HG03025 (cell line): ENCODE measurements at regions not wholly inside any gene's neighbourhood (a gene's known extent, or its start where the extent isn't known, plus 50 kb on each side); places are given as distances from the start of the nearest gene placed in this dataset.
"Not testable (repeated sequence)": the region's sequence is repeated elsewhere in the genome, so short reads cannot be mapped to it uniquely, and the experiment has no call there.

Source experiments
- ATAC-seq: cut with Tn5 transposase; IDR thresholded peaks from one replicate; pipeline ENCODE4 v1.9.1; 2021; ENCODE audit warnings: mild to moderate bottlenecking, moderate library complexity; ENCODE audit not compliant: unreplicated experiment, low FRiP score

DNA sequence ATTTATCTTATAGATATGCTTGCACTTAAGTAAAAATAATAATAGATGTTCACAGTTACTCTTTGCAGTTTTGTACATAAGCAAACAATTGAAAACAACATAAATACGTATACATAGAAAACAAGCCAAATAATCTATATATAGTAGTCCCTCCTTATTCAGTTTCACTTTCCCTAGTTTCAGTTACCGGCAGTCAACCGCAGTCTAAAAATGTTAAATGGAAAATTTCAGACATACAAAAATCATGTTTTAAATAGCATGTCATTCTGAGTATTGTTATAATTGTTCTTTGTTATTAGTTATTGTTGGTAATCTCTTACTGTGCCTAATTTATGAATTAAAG, 262.0 kb downstream of the CGGBP1 start:
- ATAC-seq = no peak

GRCh38 chr3:87796137-87796842, 262.5 kb downstream of the CGGBP1 start:
- no peak for ATAC-seq

DNA sequence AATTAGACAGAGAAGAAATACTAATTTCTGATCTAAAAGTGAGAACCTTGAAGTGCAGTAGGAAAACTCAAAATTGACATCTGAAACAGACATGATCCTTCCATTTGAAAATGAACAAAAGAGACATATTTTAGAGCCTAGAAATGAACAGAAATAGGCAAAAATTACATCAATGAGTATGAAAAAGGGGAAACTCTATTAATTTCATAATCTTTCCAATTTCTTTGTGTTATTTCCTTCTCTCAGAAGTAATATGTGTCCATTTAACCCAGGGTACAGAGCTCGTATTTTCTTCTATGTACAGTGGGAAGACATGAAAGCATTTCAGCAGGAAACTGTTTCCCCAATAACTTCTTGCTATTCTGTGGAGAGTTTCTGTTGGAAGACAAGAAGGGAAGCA, 263.1 kb downstream of the CGGBP1 start:
- no peak for ATAC-seq

DNA sequence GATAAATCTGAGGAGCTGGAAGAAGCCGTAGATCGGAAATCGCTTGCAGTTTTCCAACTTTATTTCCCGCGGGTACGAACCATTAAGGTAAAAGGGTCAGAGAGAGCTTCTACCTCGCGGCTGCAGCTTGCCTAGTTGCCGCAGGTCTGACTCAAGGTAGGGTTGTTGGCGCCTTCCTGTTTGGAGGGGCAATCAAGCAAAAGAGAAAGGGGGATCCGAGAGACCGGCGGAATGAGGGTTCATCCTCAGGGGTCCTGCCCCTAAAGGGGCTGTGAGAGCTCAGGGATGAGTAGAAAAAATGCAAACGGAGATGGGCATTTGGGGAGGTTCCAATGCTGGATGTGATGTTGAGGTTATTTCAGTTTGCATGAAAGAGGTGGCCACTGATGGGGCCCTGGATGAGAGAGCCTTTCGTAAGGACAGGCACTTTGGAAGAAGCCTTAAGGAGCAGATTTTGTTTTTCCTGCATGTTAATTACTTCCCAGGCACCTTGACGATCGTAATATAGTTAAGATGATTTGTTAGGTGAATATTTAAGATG, 265.4 kb downstream of the CGGBP1 start:
- ATAC-seq = no peak

- no peak for ATAC-seq
These were observed 266.1 kb downstream of the CGGBP1 start, which contains the start of gene HTR1F for GRCh38 chr3:87792534-87793336. Gene HTR1F, plus strand, starts transcription at chr3:87792706.

GRCh38 chr3:87792198-87792533, 266.6 kb downstream of the CGGBP1 start:
- ATAC-seq = no peak

DNA sequence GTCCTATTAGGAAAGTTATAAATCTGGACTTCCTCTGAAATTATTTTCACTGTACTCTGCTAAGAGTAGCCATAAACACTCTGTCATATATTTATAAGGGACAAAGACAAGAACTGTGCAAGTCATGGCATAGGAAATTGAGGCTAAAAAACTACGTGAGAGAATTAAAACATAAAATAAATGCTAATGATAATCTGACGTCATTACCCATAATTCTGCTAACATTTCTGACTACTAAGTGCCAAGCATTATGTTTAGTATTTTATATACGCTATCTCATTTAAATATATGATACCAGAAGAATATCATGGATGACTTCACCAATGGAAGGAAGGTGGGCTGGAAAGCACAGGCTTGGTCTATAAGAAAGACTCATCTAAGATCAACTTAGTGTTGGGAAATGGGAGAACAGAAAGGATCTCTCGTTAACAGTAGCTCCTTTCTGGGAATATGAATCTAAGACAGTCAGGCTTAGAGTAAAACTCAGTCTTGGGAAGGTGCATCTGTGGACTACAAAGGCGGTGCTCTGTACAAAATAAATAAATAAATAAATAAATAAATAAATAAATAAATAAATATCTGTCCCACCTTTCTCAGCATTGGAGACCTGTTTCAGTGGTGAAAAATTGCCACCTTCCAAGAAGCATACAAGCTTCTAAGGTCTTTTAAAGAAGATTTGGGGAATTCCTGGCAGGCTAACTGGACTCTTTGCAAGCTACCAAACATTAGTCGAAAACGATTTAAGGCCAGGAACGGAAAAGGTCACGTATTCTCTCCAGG, 267.4 kb downstream of the CGGBP1 start:
- ATAC-seq = no peak

- not testable (repeated sequence) for ATAC-seq
These were observed 269.8 kb downstream of the CGGBP1 start for GRCh38 chr3:87789049-87789448.

GRCh38 chr3:87788516-87788915, 270.3 kb downstream of the CGGBP1 start:
- ATAC-seq = no peak

- no peak for ATAC-seq
These were observed 278.0 kb downstream of the CGGBP1 start for GRCh38 chr3:87780811-87781210.

GRCh38 chr3:87778876-87779275, 279.9 kb downstream of the CGGBP1 start:
- ATAC-seq = no peak

- ATAC-seq = peak; percentile 98
These were observed 287.2 kb downstream of the CGGBP1 start for GRCh38 chr3:87771337-87772192.

DNA sequence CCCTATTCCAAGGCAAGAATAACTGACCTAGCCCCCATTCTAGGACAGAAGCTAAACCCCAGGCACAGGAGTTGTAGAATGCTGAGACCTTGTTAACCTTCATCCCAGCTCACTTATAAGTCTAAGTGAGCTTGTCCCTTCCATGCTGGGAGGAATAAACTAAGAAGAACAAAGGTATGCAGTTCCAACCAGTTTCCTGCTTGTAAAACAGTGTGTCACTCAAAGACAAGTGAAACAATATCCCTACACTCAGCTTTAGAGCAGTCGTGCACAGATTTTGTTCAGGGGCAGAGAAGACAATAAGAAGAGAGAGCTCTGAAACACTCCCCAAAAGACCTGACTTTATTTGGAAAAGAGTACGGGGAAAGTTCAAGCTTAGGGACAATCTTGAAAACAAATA, 292.1 kb downstream of the CGGBP1 start:
- no peak for ATAC-seq

- no peak for ATAC-seq
These were observed 293.5 kb downstream of the CGGBP1 start for GRCh38 chr3:87765256-87765655.

- no peak for ATAC-seq
These were observed 297.0 kb downstream of the CGGBP1 start for GRCh38 chr3:87761795-87762194.

DNA sequence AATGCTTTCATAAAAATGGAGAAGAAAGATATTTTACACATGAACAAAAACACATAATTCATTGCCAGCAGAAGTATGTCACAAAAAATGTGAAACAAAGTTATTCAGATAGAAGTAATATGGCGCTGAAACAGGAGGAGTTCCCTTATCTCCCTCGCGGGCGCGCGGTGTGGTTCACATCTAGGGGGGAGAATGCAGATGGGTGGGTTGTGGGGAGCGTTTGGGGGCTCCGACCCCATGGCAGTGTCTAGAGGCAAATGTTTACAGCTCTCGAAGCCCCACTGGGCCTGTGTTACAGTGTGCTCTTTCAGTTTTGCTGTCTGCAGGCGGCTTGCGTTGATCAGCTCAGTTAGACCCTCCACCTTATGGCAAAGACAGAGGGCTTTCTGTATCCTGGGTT, 297.5 kb downstream of the CGGBP1 start:
- ATAC-seq = no peak

GRCh38 chr3:87756616-87757015, 302.2 kb downstream of the CGGBP1 start:
- no peak for ATAC-seq

DNA sequence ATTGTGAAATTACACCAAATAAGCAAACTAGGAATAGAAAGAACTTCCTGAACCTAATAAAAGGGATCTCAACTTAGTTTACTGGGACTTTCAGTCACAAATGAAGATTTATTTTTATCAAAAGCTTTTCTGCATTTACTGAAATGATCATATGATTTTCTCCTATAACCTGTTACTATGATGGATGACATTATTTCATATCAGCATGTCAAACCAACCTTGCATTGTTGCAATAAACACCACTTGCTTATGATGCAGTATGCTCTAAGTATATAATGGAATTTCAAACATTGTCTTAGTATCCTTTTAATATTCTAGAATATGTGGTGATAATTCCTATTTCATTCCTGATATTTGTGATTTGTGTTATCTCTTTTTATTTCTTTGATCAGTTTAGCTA, 303.0 kb downstream of the CGGBP1 start:
- ATAC-seq = no peak

- no peak for ATAC-seq
These were observed 316.6 kb downstream of the CGGBP1 start for GRCh38 chr3:87742250-87742649.

DNA sequence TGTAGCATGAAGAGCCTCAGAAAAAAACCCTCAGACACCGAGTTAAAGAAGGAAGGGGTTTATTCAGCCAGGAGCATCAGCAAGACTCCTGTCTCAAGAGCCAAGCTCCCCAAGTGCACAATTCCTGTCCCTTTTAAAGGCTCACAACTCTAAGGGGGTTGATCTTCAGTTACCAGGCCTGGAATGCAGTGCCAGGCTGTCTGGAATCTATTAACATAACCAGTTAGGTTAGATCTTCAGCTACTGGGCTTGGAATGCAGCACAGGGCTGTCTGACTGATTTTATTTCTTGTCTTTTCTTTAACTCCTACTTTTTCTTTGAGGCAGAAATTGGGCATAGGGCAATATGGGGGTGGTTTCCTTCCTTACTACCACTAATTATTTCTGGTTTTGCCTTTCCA, 317.9 kb downstream of the CGGBP1 start:
- not testable (repeated sequence) for ATAC-seq
